T1000 (cell line): ENCODE measurements at regions not wholly inside any gene's neighbourhood (a gene's known extent, or its start where the extent isn't known, plus 50 kb on each side); places are given as distances from the start of the nearest gene placed in this dataset.
"Not testable (repeated sequence)": the region's sequence is repeated elsewhere in the genome, so short reads cannot be mapped to it uniquely, and the experiment has no call there.

Source experiments
- DNase-seq: peaks from one replicate; lab custom pipeline; 2025; ENCODE audit warnings: mixed read lengths; lab: John Stamatoyannopoulos, UW

GRCh38 chr2:56515399-56515798 is 331.6 kb downstream of the CCDC85A start:
- DNase-seq: no peak

- no peak for DNase-seq
Measured at GRCh38 chr2:56519806-56520205, 336.0 kb downstream of the CCDC85A start.

- no peak for DNase-seq
Measured at GRCh38 chr2:56522605-56523089, 338.9 kb downstream of the CCDC85A start.

GRCh38 chr2:56523816-56524215 is 340.0 kb downstream of the CCDC85A start:
- no peak for DNase-seq

- DNase-seq: no peak
Measured at GRCh38 chr2:56531668-56532420, 348.1 kb downstream of the CCDC85A start.

- DNase-seq: no peak
Measured at GRCh38 chr2:56534321-56534720, 350.5 kb downstream of the CCDC85A start.

- DNase-seq: no peak
Measured at GRCh38 chr2:56537756-56538155, 354.0 kb downstream of the CCDC85A start.

- no peak for DNase-seq
Measured at GRCh38 chr2:56539618-56540017, 355.8 kb downstream of the CCDC85A start.

GRCh38 chr2:56540467-56540866 is 356.7 kb downstream of the CCDC85A start:
- no peak for DNase-seq

- DNase-seq: no peak
Measured at GRCh38 chr2:56540916-56541315, 357.1 kb downstream of the CCDC85A start.

- DNase-seq: no peak
Measured at GRCh38 chr2:56542213-56542612, 358.4 kb downstream of the CCDC85A start.

- no peak for DNase-seq
Measured at GRCh38 chr2:56565143-56565542, 381.4 kb downstream of the CCDC85A start.

- DNase-seq: no peak
Measured at GRCh38 chr2:56571074-56571473, 387.3 kb downstream of the CCDC85A start.

- no peak for DNase-seq
Measured at GRCh38 chr2:56576001-56576400, 392.2 kb downstream of the CCDC85A start.

GRCh38 chr2:56580242-56580641 is 396.5 kb downstream of the CCDC85A start:
- no peak for DNase-seq

GRCh38 chr2:56582570-56582969 is 398.8 kb downstream of the CCDC85A start:
- no peak for DNase-seq

- DNase-seq: no peak
Measured at GRCh38 chr2:56583796-56584315, 400.1 kb downstream of the CCDC85A start.

GRCh38 chr2:56587456-56587855 is 403.7 kb downstream of the CCDC85A start:
- no peak for DNase-seq

GRCh38 chr2:56589194-56589593 is 405.4 kb downstream of the CCDC85A start:
- no peak for DNase-seq

- no peak for DNase-seq
Measured at GRCh38 chr2:56589835-56590234, 406.0 kb downstream of the CCDC85A start.

- no peak for DNase-seq
Measured at GRCh38 chr2:56590611-56591010, 406.8 kb downstream of the CCDC85A start.

- not testable (repeated sequence) for DNase-seq
Measured at GRCh38 chr2:56606086-56606485, 422.3 kb downstream of the CCDC85A start.

- DNase-seq: no peak
Measured at GRCh38 chr2:56613254-56613653, 429.5 kb downstream of the CCDC85A start.

GRCh38 chr2:56613920-56614319 is 430.1 kb downstream of the CCDC85A start:
- no peak for DNase-seq
